ENCODE measurements at regions not wholly inside any gene's neighbourhood (a gene's known extent, or its start where the extent isn't known, plus 50 kb on each side); places are given as distances from the start of the nearest gene placed in this dataset.

DNA sequence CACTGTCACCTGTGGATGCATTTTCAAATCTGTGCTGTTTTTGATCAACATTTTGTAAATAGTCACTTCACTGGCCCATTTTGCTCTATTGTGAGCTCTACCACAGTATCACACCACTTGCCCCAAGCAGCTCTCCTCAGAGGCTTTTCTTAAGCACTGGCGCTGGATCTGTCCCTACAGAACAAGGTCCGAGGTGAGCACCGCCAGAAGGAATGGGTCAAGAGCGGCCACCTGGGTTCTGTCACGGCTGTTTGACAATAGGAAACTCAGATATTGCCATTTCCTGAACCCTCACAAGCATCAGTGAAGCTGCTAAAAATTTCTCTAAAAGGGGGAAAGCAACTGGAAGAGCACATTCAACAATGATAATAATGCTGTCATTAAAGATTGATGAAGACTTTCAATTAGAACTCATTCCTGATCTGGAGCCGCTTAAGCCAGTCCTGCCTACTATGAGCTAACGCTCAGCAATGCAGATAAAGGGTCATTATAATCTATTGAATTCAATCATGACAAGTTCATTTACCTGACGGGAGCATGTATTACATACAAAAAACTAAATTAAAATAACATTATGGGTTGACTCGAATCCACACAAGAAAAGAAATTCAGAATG, 514.0 kb downstream of the GALR1 start:
- no peak for DNase-seq (ENCODE audit: low read depth, low spot score)
- no peak overlapping the region for H3K4me3 ChIP-seq (ENCODE audit: low read length)

DNA sequence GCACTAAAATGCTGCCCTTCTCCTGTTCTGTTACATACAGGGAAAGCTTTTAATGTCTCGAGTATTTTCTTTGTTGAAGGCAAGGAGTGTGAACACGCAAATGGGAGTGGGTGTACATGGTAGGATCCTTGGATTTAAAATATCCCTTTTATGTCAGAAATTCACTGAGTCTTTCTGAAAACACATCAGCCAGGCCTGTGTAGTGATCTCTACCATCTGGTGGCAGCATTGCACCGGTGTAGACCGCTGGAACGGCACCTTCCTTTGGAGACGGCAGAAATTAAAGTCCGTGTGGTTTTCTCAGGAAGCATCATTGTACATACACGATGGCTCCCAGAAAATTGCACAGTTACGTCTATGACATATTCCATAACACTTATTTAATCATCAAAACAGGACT, 515.8 kb downstream of the GALR1 start:
- peak; percentile 24 for DNase-seq (ENCODE audit: low read depth, low spot score)
- H3K4me3 ChIP-seq (ENCODE audit: low read length): no peak overlapping the region

DNA sequence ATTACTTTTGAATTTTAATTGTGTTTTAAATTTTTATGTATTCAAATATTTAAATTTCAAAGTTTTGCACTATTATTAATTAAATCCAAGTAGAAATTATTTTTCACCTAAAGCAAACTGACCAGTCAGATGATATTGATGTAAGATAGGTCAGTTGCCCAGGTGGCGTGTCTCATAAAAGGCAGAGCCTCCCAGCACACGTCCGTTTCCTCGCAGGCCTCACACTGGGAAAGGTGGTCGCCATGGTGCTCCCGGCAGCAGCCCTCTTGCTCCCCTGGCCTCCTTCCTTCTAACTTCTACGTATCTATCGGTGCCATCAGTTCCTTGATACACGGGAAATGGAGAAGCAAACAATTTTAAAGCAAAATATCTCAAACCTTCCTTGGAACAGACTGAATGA, 516.8 kb downstream of the GALR1 start:
- no peak for DNase-seq (ENCODE audit: low read depth, low spot score)
- H3K4me3 ChIP-seq (ENCODE audit: low read length): no peak overlapping the region

DNA sequence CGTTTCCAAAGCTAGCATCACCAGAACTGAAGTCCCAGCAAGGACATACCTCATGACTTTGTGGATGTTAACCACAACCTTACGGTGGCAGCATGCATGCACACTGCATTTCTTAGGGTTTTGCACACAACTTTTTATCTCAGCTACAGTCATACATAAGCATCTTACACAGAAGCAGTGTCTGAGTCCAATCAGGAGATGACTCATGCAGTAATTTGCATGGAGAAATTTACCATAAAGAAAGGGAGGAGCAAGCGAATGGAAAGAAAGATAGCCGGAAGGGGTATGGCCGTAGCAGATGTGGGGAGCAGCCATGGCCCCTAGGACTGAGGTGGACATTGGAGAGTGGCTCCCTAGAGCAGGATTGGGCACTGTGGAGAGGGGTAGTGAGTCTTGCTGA, 522.5 kb downstream of the GALR1 start:
- H3K4me3 ChIP-seq (ENCODE audit: low read length): no peak overlapping the region
- DNase-seq (ENCODE audit: low read depth, low spot score): no peak

DNA sequence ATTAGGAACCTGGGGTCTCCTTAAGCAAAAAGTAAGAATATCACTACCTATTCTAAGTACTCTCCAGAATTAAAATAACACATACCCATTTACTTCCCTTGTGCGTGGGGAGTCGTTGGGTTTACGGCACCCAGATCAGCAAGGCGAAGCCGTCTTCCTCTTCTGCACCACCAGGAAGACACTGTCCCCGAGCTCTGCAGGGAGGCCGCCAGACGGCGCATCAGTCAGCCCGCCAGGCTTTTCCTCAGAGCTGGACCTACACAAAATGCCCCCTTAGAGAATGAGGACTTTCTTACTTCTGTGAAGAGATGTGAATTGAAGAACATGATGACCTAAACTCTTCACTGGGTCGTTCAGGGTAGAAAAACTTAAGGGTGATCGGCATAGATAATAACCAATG, 526.5 kb downstream of the GALR1 start:
- no peak overlapping the region for H3K4me3 ChIP-seq (ENCODE audit: low read length)
- DNase-seq (ENCODE audit: low read depth, low spot score): no peak

- no peak for DNase-seq (ENCODE audit: low read depth, low spot score)
- H3K4me3 ChIP-seq (ENCODE audit: low read length): no peak overlapping the region
Observed at GRCh38 chr18:77777163-77777562, 527.5 kb downstream of the GALR1 start.

DNA sequence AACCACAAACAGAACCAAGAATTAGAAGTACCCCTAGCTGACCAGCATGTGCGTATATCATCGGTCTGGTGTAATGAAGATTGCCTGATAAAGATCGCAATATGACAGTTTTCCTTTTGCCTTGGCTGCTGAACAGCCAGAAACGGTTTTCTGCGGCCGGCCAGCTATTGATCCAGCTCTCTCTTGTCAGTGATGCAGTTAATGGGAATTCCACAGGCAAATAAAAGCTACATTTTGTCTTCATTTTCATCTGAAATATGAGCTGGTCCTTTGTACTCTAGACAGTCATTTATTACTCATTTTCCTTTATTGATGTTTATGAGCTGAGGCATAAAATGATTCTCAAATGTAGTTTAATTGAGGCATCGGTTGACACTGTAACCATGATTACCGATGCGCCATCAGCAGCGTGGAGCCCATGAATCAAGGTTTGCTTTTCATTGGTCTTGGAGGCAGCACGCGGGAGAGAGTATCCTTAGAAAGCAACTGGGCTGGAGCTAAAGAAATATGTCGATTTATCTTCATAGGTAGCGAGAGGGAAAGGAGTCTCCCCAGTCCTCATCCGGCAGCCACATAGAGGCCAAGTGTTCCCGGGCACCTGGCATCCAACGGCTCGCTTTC, 535.2 kb downstream of the GALR1 start:
- no peak for DNase-seq (ENCODE audit: low read depth, low spot score)
- H3K4me3 ChIP-seq (ENCODE audit: low read length): no peak overlapping the region

GRCh38 chr18:77785415-77785975, 535.8 kb downstream of the GALR1 start:
- H3K4me3 ChIP-seq (ENCODE audit: low read length): no peak overlapping the region
- DNase-seq (ENCODE audit: low read depth, low spot score): no peak

GRCh38 chr18:77803024-77803423, 553.4 kb downstream of the GALR1 start:
- no peak for DNase-seq (ENCODE audit: low read depth, low spot score)
- H3K4me3 ChIP-seq (ENCODE audit: low read length): no peak overlapping the region

DNA sequence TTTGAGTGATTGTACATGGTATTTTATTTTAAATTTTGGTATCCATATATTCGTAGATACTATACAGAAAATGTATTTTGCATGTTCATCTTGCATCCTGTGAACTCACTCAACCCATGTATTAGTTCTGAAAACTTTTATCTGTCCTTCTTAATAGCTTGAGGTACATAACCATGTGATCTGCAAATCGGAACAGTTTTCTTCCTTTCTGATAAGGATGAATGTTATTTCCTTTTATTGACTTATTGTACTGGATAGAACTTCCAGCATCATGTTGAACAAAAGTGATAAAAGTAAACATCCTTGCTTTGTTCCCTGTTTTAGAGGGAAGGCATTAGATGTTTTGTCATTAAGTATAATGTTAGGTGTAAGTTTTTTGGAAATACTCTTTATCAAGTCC, 554.7 kb downstream of the GALR1 start:
- no peak for DNase-seq (ENCODE audit: low read depth, low spot score)
- no peak overlapping the region for H3K4me3 ChIP-seq (ENCODE audit: low read length)

GRCh38 chr18:77807650-77808049, 558.0 kb downstream of the GALR1 start:
- DNase-seq (ENCODE audit: low read depth, low spot score): no peak
- H3K4me3 ChIP-seq (ENCODE audit: low read length): no peak overlapping the region

DNA sequence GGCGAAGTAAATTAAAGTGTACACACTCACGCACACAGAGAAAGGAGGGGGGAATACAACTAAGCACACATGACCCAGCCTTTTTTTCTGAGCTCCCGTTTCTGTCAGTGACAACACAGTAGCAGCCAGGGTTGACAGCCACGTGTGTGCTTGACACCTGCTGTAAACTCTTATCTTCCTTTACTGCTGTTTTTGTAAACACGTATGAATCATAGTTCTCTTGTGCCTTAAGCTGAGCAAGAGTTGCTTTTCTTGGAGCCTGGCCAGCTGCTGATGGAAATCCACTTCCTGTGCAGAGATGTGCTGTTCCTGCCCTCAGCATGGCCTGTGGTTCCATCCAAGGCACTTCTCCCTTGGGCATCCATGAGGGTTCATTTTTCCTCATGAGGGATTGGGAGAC, 561.9 kb downstream of the GALR1 start:
- DNase-seq (ENCODE audit: low read depth, low spot score): no peak
- H3K4me3 ChIP-seq (ENCODE audit: low read length): no peak overlapping the region

DNA sequence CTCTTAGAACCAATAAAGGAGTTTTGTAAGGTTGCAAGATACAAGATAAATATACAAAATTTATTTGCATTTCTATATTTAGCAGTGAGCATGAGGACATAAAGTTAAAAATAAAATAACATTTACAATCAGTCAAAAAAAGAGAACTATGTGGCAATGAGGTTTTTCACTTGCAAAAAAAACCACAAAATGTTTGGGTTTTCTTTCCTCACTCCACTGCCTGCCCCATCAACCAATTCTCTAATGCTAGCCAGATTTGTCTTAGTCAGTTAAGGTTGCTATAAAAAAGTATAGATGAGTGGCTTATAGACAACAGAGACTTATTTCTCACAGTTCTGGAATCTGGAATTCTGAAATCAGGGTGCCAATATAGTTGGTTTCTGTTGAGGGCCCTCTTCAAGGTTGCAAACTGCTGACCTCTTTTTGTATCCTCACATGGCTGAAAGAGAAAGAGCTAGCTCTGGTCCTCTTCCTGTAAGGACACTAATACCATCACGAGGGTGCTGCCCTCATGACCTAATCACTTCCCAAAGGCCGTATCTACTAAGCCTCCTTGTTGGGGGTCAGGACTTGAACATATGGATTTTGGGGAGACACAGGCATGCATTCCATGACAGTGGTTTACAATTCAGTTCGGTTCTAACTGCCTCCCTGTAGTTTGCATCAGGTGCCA, 566.2 kb downstream of the GALR1 start:
- H3K4me3 ChIP-seq (ENCODE audit: low read length): no peak overlapping the region
- DNase-seq (ENCODE audit: low read depth, low spot score): no peak

GRCh38 chr18:77818328-77818727, 568.7 kb downstream of the GALR1 start:
- DNase-seq (ENCODE audit: low read depth, low spot score): no peak
- H3K4me3 ChIP-seq (ENCODE audit: low read length): no peak overlapping the region

- no peak for DNase-seq (ENCODE audit: low read depth, low spot score)
- no peak overlapping the region for H3K4me3 ChIP-seq (ENCODE audit: low read length)
Observed at GRCh38 chr18:77820472-77820871, 570.8 kb downstream of the GALR1 start.

DNA sequence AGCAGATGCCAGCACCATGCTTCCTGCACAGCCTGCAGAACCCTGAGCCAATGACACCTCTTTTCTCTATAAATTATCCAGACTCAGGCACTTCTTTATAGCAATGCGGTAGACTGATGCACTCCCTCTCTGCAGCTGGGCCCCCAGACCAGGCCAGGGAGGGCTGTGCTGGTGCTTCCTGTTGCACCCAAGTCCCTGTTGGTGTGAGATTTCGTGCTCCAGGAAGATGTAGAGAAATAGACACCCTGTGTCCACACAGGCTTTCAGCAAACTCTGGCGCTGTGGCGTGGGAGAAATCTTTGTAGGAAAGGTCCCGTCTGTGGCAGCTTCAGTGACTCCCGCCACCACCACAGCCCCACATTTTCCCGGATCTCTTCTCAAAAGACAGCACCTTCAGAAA, 572.2 kb downstream of the GALR1 start:
- no peak for DNase-seq (ENCODE audit: low read depth, low spot score)
- H3K4me3 ChIP-seq (ENCODE audit: low read length): no peak overlapping the region

- H3K4me3 ChIP-seq (ENCODE audit: low read length): no peak overlapping the region
- DNase-seq (ENCODE audit: low read depth, low spot score): no peak
Observed at GRCh38 chr18:77822632-77823031, 573.0 kb downstream of the GALR1 start.

DNA sequence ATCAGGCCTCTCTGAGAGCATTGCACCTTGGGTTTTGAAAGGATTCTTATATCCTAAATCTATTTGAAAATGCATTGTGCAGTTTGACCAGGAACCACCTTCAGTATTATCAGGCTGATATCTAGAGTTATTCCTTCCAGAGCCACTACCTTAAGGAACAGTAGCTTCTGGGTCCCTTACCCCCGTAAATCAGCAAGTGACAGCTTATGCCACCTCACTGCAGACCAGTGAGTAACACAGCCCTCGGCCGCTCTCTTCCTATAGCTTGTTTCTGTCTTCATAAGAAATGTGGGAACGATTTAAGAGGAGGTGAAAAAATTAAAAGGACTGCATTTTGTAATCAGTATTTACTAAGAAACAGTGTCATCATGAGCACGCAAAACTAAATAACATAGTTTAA, 584.2 kb downstream of the GALR1 start:
- H3K4me3 ChIP-seq (ENCODE audit: low read length): no peak overlapping the region
- DNase-seq (ENCODE audit: low read depth, low spot score): no peak

- DNase-seq (ENCODE audit: low read depth, low spot score): no peak
- no peak overlapping the region for H3K4me3 ChIP-seq (ENCODE audit: low read length)
Observed at GRCh38 chr18:77851802-77852201, 602.2 kb downstream of the GALR1 start.

- DNase-seq (ENCODE audit: low read depth, low spot score): no peak
- H3K4me3 ChIP-seq (ENCODE audit: low read length): no peak overlapping the region
Observed at GRCh38 chr18:77853859-77854258, 604.2 kb downstream of the GALR1 start.
